GM12878 (cell line): ENCODE measurements at regions not wholly inside any gene's neighbourhood (a gene's known extent, or its start where the extent isn't known, plus 50 kb on each side); places are given as distances from the start of the nearest gene placed in this dataset.

Experiments
- CEBPB ChIP-seq, 2 experiments: fragments of 150-350 bp in 1 of 2; IDR thresholded peaks; 2 replicates each; pipeline ENCODE4 v1.6.1; 2012 to 2014; ENCODE audit warnings: low read depth in 2 of 2, low read length in 2 of 2, borderline replicate concordance in 1 of 2, inconsistent platforms in 1 of 2
- CTCF ChIP-seq, 3 experiments: IDR thresholded peaks in 2 of 3; conservative IDR thresholded peaks in 1 of 3; 2 replicates each; pipeline ENCODE4 v1.5.1; 2011; ENCODE audit warnings: low read depth in 3 of 3, low read length in 3 of 3, mild to moderate bottlenecking in 3 of 3, control low read depth in 2 of 3, moderate library complexity in 2 of 3, inconsistent platforms in 1 of 3, mixed read lengths in 1 of 3; ENCODE audit not compliant: control insufficient read depth in 2 of 3, insufficient read depth in 1 of 3; ENCODE audit errors: extremely low read depth in 1 of 3
- DPF2 ChIP-seq: fragments of 450-650 bp; IDR thresholded peaks from 2 replicates; pipeline ENCODE4 v1.6.1; 2017; ENCODE audit warnings: mild to moderate bottlenecking
- EZH2 ChIP-seq: IDR thresholded peaks from 2 replicates; pipeline ENCODE4 v1.6.1; 2012; ENCODE audit warnings: low read depth, mild to moderate bottlenecking, control low read depth, inconsistent platforms, low read length, borderline replicate concordance; ENCODE audit not compliant: control insufficient read depth
- RFX5 ChIP-seq: IDR thresholded peaks from 2 replicates; pipeline ENCODE4 v1.6.1; 2011; ENCODE audit warnings: low read depth, low read length, improper control_type of control experiment

GRCh38 chr2:22501851-22502250, 883.1 kb upstream of the KLHL29 start:
- TF ChIP-seq EZH2 (no peak), DPF2 (no peak), CTCF (IDR thresholded peaks at IDR 0.05 in 2 of 3, conservative IDR thresholded peaks at IDR 0.05 in 1 of 3; ENCODE audit: control insufficient read depth in 2 of 3, extremely low read depth in 1 of 3, insufficient read depth in 1 of 3, low read depth in 3 of 3, low read length in 3 of 3) (no peak), RFX5 (no peak), CEBPB (IDR thresholded peaks at IDR 0.05; ENCODE audit: borderline replicate concordance in 1 of 2, low read depth in 2 of 2, low read length in 2 of 2) (no peak)
